ENCODE measurements at regions not wholly inside any gene's neighbourhood (a gene's known extent, or its start where the extent isn't known, plus 50 kb on each side); places are given as distances from the start of the nearest gene placed in this dataset.
"Not testable (repeated sequence)": the region's sequence is repeated elsewhere in the genome, so short reads cannot be mapped to it uniquely, and the experiment has no call there.

GRCh38 chr2:133624551-133624950 lies 56.3 kb upstream of the NCKAP5 start:
- no peak for DNase-seq

DNA sequence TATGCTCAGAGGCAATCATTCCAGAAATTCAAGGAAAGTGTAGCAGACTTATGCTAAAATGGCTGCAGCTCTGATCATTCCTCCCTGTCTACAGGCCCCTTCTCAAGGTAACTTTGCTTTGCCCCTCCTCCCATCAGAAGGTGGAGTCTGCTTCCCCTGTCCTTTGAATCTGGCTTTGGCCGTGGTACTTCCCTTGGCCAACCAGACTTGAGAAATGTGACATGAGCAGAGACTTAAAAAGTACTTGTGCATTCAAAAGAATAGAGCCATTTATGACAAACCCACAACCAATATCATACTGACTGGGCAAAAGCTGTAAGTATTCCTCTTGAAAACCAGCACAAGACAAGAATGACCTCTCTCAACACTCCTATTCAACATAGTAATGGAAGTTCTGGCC lies 59.5 kb upstream of the NCKAP5 start:
- DNase-seq = no peak

DNA sequence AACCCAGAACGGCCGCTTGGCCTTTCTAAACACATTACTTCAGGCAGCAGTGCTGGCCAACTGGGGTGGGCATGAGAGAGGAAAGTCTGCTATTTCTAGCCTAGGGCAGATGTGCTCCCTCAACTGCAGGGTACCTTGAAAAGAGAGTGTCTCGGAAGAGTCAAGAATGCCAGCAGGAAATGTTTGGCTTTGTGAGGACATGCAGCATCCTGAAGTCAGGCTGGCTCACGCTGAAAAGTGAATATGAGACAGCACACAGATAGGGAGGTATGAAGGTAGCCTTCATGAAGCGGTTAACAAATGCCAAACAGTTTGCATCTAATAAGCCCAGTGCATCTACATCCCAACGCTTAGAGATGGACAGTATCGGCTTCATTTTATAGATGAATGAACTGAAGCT lies 65.0 kb upstream of the NCKAP5 start:
- no peak for DNase-seq

- DNase-seq = no peak
Observed at GRCh38 chr2:133633881-133634409, 65.7 kb upstream of the NCKAP5 start.

- no peak for DNase-seq
Observed at GRCh38 chr2:133635131-133635530, 66.9 kb upstream of the NCKAP5 start.

DNA sequence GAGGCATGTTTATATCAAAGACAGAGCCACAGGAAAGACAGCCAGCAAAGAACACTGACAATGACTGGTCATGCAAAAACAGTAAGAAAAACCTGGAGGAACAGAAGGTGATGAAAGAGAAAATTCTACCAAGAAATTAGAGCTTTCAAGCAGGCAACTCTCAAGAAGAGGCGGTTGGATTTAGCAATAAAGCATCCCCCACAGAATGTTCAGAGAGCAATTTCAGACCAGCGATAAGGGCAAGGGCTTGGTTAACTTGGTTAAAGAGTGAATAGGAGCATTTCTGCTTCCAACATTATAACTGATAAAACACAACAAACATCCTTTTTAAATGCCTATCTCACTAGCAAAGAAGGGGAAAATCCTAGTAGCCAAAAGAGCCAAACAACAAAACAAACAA lies 68.0 kb upstream of the NCKAP5 start:
- DNase-seq = no peak

DNA sequence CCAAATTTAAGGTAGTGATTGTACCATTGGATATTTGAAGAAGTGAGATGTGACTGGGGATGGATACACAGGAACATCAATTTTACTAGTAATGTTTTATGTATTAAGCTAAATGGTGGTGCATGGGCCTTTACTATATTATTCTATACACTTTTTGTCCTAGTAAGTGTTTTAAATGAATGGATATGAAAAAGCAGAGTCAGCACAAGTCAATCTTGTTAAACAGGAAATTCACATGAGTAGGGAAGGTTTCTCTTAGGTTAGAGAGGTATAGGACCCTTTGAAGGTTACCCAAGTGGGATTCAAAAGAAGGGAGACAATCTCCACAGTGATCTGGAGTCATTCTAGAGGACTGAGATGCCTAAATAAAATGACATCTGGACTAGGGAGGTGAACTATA lies 71.8 kb upstream of the NCKAP5 start:
- DNase-seq = no peak

GRCh38 chr2:133641497-133641896 lies 73.2 kb upstream of the NCKAP5 start:
- DNase-seq = no peak

DNA sequence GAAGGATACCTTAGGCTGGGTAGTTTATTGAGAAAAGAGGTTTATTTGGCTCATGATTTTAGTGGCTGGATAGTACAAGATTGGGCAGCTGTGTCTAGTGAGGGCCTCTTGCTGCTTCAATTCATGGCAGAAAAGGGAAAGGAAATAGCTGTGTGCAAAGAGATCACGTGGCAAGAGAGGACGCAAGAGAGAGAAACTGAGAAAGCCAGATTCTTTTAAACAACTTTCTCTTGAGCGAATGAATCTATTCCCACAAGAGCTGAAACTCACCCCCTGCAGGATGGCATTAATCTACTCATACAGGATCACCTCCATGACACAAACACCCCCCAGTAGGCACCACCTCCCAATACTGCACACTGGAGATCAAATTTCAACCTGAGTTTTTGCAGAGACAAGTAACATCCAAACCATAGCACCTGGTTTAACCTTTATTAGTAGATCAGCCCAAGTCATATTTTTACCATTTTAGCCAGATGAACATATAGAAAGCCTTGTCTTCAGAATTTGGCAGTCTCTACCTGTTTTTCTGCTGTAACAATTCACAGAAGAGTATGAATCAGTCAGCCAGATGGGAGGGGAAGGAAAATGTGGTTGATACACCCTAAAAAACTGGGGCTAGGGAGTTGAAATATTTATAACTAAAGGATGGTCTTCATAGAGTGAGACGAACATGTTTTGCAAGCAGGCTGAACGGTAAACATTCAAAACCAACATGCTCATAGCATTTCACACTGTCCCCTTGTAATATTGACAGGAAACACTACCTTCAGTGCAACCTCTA lies 73.9 kb upstream of the NCKAP5 start:
- no peak for DNase-seq

- DNase-seq = no peak
Observed at GRCh38 chr2:133642791-133643191, 74.5 kb upstream of the NCKAP5 start.

DNA sequence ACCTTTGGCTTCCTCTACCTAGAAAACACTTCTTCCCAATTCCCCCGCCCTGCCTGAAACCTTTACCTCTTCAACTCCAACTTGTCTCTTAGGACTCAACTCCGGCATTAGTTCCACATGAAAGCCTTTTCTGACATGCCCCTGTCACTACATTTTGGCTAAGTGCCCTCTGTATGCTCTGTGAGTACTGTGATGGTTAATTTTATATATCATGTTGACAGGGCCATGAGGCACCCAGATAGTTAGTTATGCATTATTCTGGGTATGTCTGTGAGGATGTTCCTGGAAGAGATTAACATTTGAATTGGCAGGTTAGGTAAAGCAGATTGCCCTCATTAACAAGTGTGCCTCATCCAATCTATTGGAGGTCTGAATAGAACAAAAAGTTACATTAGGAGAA lies 75.6 kb upstream of the NCKAP5 start:
- no peak for DNase-seq

DNA sequence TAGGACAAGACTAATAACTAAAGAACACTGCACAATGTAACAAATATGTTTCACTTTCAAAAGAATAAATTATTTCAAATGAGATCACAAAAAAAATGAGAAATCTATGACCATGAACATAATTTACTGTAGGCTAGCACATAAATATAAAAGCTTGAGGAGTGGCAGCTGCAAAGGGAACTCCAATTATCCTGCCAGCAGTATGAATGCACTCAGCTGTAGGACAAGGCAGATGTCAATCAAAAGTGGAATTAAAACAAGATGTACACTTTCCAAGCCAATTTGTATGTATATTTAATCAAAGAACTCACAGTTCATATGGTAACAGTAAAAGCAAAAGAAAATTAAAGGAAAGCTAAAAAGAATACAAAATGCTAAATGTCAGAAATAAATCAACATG lies 76.6 kb upstream of the NCKAP5 start:
- DNase-seq = no peak

DNA sequence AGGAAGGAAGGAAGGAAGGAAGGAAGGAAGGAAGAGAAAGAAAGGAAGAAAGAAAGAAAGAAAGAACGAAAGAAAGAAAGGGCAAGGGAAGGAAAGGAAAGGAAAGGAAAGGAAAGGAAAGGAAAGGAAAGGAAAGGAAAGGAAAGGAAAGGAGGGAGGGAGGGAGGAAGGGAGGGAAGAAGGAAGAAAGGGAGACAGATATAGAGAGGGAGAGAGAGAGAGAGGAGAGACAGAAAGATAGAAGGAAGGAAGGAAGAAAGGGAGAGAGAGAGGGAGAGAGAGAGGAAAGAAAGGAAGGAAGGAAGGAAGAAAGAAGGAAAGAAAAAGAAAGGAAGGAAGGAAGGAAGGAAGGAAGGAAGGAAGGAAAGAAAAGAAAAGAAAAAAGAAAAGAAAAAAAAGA lies 79.1 kb upstream of the NCKAP5 start:
- DNase-seq = not testable (repeated sequence)

DNA sequence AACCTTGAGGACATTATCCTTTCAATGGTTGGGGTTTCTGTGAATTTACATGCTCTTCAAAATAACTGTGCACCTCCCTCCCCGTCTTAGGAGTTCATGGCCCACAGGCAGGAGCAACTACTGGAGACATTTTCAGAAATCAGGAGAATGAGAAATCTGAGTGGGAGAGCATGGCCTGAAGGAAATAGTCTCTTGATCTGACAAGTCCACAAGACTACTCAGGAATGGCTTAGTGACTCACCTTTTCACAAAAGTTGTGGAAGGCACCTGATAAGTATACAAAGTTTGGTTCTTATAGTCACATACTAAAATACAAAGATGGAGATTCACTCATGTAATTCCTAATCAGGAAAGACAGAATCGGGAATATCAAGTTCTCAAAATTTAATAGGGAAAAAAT lies 83.6 kb upstream of the NCKAP5 start:
- DNase-seq = no peak

DNA sequence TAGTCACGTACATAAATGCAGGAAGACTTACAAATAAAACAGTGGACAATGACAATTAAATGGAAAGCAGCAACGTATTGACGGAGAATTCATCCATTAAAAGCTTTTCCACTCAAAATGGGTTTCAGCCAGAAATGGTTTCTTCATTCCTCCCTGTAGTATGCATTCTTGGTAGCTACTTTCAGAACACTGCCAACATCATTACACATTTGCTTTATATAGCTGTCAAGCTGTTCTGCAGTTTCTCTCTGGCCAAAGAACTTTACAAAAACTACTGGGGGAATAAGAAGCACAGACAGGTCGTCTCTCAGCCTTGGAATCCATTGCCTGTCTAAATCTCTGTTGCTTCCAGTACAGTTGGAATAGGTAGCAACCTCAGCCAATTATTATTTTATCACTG lies 84.1 kb upstream of the NCKAP5 start:
- DNase-seq = no peak

- no peak for DNase-seq
Observed at GRCh38 chr2:133653056-133653455, 84.8 kb upstream of the NCKAP5 start.

GRCh38 chr2:133654949-133655348 lies 86.7 kb upstream of the NCKAP5 start:
- no peak for DNase-seq

- DNase-seq = no peak
Observed at GRCh38 chr2:133655610-133656009, 87.3 kb upstream of the NCKAP5 start.

- no peak for DNase-seq
Observed at GRCh38 chr2:133657591-133657990, 89.3 kb upstream of the NCKAP5 start.

GRCh38 chr2:133658020-133658903 lies 90.0 kb upstream of the NCKAP5 start:
- no peak for DNase-seq

GRCh38 chr2:133660510-133660909 lies 92.2 kb upstream of the NCKAP5 start:
- DNase-seq = no peak

DNA sequence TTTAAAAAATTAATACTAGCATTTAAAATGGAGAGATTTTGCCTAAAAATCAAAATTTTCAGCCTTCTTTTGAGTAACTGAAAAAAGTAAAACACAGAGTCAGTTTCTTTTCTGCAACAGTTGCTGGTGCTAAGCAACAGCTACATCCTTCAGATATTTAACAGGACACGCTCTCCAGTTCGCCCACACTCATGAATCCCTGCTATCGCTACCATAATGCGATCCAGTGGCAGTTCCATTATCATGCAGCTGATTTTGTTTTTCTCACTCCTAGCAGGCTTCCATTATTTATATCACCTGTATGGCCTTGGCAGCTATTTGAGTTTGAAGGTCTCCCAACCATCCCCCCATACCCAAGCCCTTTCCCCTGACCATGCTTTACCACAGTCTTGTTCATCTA lies 93.1 kb upstream of the NCKAP5 start:
- no peak for DNase-seq

DNA sequence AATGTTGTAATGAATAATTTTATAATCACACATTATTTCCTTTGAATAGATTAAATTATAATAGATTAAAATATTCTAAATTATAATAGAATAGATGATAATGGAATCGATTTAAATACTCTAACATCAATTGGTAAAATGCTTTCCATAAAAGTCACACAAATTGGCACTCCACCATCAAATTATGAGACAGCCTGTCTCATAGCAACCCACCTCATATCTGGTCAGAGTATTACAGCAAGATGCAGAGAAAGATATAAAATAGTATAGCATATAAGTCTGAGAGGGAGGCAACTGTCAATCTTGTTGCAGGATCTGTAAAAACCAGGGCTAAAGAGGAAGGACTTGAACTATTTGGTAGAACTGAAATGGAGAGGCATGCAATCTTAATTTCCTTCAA lies 98.4 kb upstream of the NCKAP5 start:
- no peak for DNase-seq

DNA sequence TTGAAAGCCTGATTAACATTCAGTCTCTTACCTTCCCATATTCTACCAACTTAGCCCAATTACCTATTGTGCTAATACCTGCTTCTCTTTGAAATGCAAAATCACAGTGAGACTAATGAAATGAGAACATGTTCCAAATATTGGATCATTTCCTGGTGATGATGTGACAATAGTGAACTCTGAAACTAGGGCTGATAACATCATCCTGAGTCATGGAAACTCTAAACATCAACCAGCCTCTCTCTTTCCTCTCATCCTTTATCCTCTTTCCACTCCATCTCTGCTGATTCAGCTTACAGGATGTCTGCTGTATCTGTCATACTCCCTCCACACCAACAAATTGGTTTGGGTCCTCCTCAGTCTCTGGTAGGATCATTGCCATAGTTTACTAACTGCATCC lies 98.8 kb upstream of the NCKAP5 start:
- no peak for DNase-seq
